GF-D8 (cell line): ENCODE measurements at regions not wholly inside any gene's neighbourhood (a gene's known extent, or its start where the extent isn't known, plus 50 kb on each side); places are given as distances from the start of the nearest gene placed in this dataset.
"Not testable (repeated sequence)": the region's sequence is repeated elsewhere in the genome, so short reads cannot be mapped to it uniquely, and the experiment has no call there.

Experiments
- DNase-seq: peaks from one replicate; lab custom pipeline; 2025; lab: John Stamatoyannopoulos, UW

DNA sequence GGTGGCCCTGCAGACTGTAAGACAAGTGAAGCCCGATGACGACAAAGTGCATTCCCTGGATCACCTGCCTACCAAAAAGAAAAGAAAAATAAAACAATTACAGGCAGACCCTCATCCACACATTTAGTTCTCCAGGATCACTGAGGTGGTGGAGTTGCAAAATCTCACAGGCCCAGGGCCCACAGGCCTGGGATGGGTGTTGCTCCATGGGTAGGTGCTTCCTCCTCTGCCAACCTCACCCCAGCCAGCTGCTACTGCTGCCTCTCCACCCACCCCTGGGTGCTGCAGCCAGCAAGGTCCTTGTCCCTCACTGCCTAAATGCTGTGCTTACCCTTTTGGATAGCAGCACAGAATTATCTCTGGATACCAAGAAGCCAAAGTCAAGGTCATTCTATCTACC lies 146.4 kb upstream of the GALNT2 start:
- DNase-seq: no peak

DNA sequence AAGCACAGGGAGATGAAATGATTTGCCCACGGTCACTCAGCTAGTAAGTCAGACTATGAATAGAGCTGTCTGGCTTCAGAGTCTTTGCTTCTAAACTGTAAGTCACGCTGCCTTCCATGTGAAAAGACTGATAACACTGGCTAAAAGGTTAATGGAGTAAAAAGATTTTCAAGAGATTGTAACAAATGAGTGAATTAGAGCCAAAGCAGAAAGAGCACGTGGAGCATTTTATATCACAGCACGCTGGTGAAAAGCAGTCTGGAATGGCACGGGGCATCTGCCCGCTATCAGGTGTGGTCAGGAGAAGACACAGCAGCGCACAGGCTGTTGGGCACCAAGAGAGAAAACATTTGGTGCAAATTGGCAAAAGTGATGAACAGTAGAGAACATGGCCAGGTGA lies 144.8 kb upstream of the GALNT2 start:
- DNase-seq: no peak

DNA sequence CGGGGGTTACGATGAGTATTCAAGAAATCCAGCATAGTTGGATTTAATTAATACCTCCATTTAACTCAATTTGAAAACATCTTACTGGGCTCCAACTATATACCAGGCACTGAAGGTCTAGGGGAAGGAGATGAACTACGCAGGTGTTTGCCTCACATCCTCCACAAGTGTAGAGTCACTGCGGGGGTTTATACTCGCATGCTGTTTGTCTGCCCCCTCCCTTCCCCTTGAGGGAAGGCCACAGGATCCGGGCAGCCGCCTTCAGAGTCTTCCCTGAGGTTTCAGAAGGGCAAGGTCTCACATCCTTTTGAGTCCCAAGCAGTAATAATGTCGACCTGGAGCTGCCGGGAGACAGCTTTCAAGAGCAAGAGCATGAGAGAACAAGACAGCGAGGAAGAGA lies 142.4 kb upstream of the GALNT2 start:
- DNase-seq: no peak

DNA sequence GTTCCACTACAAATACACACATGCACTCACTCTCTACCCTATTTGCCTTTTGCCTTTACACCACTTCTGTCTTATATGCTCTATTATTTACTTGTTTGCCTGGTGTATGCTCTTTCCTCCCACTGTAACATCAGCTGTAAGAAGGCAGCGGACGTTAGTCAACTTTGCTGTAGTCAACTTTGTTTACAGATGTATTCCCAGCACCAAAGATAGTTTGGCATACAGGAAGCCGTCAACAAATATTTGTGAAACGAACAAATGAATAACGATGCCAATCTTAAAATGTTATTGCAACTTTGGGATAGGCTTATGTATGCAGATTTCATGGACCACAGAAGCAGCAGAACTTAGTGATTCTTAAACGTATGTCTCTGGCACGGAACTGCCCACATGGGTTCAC lies 138.3 kb upstream of the GALNT2 start:
- no peak for DNase-seq

DNA sequence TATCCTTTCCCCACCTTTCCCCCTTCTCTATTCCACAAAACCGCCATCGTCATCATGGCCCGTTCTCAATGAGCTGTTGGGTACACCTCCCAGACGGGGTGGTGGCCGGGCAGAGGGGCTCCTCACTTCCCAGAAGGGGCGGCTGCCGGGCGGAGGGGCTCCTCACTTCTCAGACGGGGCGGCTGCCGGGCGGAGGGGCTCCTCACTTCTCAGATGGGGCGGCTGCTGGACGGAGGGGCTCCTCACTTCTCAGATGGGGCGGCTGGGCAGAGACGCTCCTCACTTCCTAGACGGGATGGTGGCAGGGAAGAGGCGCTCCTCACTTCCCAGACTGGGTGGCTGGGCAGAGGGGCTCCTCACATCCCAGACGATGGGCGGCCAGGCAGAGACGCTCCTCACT lies 135.3 kb upstream of the GALNT2 start:
- not testable (repeated sequence) for DNase-seq

DNA sequence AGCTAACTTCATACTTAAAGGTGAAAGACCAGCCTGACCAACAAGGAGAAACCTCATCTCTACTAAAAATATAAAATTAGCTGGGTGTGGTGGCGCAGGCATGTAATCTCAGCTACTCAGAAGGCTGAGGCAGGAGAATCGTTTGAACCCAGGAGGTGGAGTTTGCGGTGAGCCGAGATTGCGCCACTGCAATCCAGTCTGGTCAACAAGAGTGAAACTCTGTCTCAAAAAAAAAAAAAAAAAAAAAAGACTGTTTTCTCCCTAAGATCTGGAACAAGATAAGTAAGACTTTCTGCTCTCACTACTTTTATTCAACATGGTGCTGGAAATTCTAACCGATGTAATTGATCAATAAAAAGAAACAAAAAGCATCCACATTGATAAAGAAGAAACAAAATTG lies 131.9 kb upstream of the GALNT2 start:
- not testable (repeated sequence) for DNase-seq

DNA sequence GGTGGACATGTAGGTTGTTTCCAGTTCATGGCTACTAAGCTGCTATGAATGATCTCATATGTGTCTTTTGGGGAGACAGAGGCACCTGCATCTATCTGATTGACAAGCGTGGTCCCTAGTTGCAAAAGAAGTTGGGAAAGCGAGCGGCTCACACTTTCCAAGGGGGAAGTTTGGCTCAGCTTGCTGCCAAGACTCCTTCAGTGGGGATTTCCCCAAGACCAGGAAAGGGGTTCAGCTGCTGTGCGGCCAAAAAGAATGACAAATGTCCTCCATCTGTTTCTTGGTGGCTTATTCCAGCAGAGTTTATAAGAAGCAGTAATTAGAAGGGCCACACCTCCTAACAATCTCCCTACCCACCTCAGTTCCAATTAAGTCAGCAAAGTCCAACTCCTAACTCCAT lies 128.5 kb upstream of the GALNT2 start:
- DNase-seq: no peak

DNA sequence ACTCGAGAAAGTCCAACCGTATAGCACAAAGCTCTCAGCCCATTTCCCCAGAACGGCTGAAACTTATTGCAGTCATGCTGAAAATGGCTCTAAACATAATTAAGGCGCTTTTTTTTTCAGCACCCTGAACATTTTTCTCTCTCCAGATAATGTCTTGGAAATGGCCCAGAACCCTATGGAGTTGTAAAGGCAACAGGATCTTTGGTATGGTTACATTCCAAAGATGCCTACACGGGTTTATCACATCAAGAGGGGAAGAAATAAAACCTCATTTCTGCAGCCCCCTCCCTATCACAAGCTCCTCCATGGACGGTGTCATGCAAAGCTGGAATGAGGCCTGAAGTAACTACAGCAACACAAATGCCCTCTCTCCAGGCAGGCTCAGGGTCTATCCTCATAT lies 126.4 kb upstream of the GALNT2 start:
- no peak for DNase-seq

DNA sequence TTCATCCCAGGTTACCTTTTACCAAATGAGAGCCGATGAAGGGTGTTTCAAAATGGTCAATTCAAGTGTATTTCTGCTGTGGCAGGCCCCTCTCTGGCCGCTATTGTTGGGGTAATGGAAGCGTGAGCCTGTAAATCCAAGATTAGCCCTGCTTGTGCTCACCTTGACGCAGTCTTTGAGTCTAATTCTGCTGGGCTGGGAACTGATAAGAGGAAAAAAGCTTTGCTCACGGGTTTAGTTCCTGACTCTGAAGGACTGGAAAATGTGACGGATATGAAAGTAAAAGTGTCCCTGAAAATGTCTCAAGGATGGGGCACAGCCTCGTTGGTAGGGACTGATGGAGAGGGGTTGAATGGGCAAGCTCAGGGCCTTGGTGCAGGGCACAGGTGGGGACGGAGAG lies 125.9 kb upstream of the GALNT2 start:
- DNase-seq: no peak

DNA sequence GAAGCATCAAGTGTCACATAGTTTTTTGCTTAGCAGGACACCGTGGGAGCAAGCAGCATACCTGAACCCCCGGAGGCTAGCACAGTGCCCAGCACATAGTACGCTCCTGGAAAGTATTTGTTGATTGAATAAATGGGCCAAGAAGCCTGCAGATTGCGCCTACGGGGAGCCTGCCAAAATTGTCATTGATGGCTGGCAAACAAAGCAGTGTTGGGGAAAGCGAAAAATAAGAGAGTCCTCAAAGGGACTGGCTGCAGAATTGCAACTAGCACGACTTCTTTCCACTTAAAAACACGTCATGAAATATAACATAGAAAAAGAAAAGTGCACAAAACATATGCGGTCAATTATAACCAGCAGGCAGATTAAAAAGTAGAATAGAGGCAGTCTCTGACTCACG lies 125.2 kb upstream of the GALNT2 start:
- DNase-seq: no peak

DNA sequence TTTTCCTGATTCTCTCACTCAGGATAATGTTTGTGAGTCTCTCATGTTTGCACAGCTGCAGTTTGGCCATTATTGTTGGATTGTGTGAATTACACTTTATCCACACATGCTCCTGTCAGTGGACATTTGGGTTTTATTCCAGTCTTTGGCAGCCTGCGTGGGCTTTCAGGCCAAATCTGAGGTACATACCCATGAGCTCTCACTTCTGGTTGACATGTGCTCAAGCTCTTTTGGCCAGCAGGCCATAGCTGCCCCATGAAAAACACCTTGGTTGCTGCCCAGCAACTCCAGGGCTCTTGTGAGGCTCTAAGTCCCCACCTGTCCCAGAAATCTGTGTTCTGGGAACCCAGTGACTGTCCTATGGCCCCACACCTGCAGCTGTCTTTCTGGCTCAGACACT lies 124.5 kb upstream of the GALNT2 start:
- DNase-seq: no peak

DNA sequence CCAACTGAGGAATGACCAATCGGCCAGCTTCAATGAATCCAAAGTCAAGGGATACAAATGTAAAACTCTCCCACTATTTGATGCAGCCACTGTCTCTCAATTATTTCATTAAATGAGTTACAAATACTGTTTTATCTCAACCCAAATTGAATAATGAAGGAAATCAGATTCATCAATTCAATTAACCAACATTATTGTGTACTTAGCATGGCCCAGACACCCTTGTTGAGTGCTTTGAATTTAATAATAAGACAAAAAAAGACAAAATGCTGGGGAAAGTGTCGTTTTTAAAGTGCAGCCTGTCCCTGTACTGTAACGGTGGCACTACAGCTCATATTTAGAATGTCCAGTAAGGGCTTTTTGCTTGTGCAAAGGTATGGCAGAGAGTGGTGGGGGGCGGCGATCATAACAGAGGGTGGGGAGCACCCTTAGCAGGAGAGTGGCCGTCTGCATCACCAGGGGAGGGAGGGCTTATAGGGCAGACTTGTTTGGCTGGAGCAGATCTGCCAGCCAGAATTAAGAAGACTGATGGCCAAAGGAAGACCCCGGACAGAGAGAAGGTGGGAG lies 123.8 kb upstream of the GALNT2 start:
- DNase-seq: no peak

DNA sequence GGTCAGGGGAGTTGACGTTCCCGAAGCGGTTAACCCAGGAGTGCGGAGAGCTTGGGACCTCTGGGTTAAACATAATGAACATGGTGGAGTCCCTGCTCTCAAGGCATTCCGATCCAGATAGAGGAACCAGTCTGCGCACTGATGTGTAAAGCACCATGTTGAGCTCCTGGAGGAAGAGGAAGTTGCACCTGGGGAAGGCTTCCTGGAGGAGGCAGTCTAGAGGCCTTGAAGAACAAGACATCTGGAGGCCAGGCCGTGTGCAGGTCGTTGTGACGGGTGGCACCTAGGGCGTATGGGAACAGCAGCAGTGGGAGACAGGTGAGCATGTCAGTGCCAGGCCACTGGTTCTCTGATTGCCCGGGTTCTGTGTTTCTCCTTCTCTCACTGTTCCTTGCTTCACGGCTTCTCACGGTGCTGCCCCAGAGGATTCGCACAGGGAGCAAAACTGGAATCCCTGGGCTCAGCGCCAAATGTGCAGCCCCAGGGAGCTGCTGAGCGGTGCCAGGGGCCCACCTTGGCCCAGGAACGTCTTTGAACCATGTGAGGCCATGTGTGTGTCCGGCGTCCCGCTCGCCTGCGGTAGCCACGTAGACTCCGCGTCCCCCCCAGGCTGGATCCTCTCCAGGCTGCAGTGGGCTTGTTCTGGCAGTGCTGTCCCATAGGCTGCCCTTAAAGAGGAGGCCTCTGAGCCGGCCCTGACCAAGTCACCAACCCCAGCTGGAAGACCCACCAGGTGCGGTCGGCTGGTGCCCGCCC lies 122.9 kb upstream of the GALNT2 start:
- DNase-seq: no peak

DNA sequence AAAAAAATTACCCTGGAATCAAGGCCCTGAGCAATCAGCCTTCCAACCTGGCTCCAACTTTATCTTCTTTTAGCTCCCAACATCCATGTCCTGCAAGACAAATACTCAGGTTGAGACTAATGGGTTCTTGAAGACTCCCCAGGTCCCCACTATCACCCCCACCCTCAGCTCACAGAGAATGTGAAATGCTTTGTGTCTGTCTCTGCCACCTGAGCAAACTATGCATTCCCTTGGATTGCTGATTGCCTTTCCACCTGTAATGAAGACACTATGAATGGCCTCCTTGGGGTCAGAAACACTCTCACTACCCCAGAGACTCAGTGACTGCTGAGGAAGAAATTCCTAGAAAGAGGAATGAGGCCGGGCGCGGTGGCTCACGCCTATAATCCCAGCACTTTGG lies 121.2 kb upstream of the GALNT2 start:
- DNase-seq: no peak

DNA sequence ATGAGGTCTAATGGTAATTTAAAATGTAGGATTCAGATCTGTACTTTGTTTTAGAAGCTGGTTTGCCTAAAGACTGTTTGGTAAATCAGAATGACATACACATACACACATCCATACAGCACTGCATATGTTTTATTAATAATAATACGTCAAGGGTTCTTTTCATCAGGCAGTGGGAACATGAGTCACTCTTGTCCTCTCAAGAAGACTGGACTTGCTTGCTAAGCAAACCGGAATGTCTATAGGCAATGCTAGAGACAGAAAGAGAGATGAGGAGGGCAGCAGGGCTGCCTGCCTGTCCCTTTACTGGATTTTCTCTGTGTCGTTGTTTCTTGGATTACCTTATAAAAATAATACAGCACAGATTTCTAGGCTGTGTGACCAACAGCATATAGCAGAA lies 119.1 kb upstream of the GALNT2 start:
- no peak for DNase-seq

DNA sequence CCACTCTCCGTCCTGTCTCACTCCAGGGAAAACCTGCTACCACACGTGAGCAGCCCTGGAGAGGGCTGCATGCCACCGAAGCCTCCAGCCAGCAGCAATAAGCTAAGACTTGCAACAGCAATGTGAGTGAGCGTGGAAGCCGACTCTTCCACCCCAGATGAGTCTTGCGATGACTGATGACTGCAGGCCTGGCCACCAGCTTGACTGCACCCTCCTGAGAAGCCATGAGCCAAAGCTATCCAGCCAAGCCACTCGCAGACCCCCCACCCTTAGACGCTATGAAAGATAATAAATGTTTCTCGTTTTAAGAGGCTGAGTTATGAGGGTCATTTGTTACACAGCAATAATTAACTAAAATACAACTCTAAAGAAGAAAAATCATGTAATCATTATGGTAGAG lies 118.6 kb upstream of the GALNT2 start:
- no peak for DNase-seq

DNA sequence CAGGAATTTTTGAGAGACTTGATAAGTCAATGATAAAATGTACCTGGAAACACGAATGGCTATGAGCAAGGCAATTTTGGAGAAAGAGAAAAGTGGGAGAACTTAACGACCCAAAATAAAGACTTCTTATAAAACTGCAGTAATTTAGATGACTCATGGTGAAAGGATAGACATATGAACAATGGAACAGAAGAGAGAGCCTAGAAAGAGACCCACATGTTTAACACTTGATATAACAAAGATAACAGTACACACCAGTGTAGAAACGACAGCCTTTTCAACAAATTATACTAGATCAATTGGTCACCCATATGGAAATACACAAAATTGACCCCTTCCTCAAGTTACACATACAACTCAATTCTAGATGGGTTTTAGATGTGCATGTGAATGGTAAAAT lies 117.5 kb upstream of the GALNT2 start:
- no peak for DNase-seq

DNA sequence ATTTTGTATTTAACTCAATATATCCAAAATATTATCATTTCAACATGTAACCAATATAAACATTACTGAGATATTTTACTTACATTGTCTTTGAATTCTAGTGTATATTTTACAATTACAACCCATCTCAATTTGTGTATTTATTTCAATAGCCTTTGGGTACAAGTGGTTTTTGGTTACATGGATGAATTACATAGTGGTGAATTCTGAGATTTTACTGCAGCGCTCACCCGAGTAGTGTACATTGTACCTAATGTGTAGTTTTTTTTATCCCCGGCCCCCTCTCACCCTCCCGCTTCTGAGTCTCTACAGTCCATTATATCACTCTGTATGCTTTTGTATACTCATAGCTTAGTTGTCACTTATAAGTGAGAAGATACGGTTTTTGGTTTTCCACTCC lies 117.0 kb upstream of the GALNT2 start:
- no peak for DNase-seq

DNA sequence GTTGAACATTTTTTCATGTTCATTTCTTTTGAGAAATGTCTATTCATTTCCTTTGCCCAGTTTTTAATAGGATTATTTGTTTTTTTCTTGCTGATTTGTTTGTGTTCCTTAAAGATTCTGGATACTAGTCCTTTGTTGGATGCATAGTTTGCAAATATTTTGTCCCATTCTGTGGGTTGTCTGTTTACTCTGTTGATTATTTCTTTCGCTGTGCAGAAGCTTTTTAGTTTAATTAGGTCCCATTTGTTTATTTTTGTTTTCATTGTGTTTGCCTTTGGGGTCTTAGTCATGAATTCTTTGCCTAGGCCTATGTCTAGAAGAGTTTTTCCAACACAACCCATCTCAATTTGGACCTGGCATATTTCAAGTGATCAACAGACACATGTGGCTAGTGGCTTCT lies 116.1 kb upstream of the GALNT2 start:
- no peak for DNase-seq

DNA sequence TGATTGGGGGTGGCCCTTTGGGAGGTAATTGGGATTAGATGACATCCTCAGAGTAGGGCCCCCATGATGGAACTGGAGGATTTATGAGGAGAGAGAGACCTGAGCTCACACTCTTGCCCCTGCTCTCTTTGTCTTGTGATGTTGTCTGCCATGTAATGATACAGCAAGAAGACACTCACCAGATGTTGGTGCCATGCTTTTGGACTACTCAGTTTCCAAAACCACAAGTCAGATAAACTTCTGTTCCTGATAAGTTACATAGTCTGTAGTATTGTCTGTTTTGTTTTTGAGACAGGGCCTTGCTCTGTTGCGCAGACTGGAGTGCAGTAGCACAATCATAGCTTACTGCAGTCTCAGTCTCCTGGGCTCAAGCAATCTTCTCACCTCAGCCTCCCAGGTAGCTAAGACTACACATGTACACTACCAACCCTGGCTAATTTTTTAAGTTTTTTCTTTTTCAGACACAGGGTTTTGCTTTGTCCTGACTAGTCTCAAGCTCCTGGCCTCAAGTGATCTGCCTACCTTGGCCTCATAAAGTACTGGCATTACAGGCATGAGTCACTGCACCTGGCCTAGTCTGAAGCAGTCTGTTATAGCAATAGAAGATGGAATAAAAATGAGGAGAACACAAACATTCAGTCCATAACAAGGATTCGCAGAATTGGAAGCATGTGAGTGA lies 115.0 kb upstream of the GALNT2 start:
- no peak for DNase-seq

DNA sequence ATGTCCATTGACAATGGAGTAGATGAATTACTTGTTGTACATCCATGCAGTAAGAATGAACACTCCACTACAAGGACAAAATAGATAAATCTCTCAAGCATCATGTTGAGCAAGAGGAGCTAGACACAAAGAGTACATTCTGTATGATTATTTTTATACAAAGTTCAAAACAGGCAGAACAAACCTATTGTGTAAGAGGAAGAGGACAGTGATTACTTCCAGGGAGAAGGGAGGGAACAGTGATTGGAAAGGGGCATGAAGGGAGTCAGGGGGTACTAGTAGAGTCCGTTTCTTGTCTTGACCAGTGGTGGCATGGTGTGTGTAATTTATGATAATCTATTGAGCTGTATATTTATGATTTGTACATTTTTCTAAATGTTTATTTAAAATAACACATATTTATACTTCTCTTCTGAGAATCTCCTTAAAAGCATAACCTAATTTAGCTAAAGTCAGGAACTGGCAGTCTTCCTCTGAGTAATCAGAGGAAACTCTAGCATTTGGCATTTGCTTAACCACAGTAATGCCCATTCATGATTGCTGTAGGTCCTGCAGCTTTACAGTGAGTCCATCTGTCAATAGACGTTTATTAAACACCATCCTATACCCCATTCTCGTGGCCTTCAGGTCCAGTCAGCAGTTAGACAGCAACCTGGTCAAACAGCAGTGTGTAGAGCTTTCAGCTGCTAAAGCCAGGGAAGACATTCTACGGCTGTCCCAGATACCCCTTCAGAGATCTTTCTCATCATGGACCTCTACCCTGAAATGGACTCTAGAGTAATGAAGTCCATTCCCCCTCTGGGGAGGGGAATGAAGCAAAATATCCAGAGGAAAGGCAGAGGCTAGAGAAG lies 114.1 kb upstream of the GALNT2 start:
- no peak for DNase-seq

DNA sequence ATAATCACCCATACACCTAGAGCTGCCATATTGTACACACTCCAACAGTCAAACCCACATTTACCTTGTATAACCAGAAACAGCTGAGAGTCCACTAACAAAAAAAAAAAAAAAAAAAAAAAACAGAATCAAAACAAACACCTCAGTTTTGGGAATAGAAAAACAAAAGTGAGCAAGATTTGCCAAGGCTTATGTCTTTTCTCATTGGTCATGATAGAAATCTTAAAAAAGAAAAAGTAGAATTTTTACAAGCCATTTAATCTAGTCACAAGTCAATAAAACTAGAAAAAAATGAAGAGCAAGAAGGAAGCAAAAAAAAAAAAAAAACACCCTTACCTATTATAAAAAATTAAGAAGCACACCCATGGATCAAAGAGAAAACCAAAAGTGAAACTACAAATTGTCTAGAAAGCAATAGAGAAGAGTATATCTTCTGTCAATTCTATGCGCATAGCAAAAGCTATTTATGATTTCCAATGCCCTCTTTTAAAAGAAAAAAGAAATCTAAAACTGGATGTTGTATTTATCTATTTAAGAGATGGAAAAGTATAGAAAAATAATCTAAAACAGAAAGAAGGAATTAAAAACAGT lies 113.2 kb upstream of the GALNT2 start:
- no peak for DNase-seq
